ENCODE measurements at regions not wholly inside any gene's neighbourhood (a gene's known extent, or its start where the extent isn't known, plus 50 kb on each side); places are given as distances from the start of the nearest gene placed in this dataset.

- TF ChIP-seq CTCF (conservative IDR thresholded peaks at IDR 0.05; ENCODE audit: low read length) (no peak), EZH2phosphoT487 (IDR thresholded peaks at IDR 0.05; ENCODE audit: borderline replicate concordance) (no peak)
These were observed 141.5 kb upstream of the UMPS start for GRCh38 chr3:124588794-124589193.

Data from Loucy (cell line).